Suprapubic skin (tissue), 4 donors: ENCODE measurements at regions not wholly inside any gene's neighbourhood (a gene's known extent, or its start where the extent isn't known, plus 50 kb on each side); places are given as distances from the start of the nearest gene placed in this dataset.

Experiments
- DNase-seq, 2 donors: peaks; one replicate each; pipeline ENCODE4 v3.0.0-alpha.2; 2019; ENCODE audit warnings: low spot score in 2 of 2
- H3K27ac ChIP-seq: fragments of 200-600 bp; sonication (generic); one replicate; pipeline ENCODE4 v1.5.1; 2019
- H3K27me3 ChIP-seq: fragments of 200-600 bp; sonication (generic); one replicate; pipeline ENCODE4 v1.5.1; 2019
- H3K36me3 ChIP-seq: fragments of 200-600 bp; sonication (generic); one replicate; pipeline ENCODE4 v1.5.1; 2019
- H3K4me1 ChIP-seq: fragments of 200-600 bp; sonication (generic); one replicate; pipeline ENCODE4 v1.5.1; 2019
- H3K4me3 ChIP-seq: fragments of 200-600 bp; sonication (generic); one replicate; pipeline ENCODE4 v1.5.1; 2019; ENCODE audit warnings: mild to moderate bottlenecking
- H3K9me3 ChIP-seq: fragments of 200-600 bp; sonication (generic); one replicate; pipeline ENCODE4 v1.5.1; 2019
- CTCF ChIP-seq, 2 donors: fragments of 200-600 bp in 1 of 2; fragments of 450-650 bp in 1 of 2; sonication (generic) in 1 of 2; IDR thresholded peaks; one replicate each; pipeline ENCODE4 v1.5.1; 2016 to 2019; ENCODE audit warnings: antibody characterized with exemption in 2 of 2, mild to moderate bottlenecking in 1 of 2, moderate library complexity in 1 of 2
- EP300 ChIP-seq: sonication (generic); formaldehyde crosslinking; IDR thresholded peaks from one replicate; pipeline ENCODE4 v1.6.1; 2017; ENCODE audit warnings: antibody characterized with exemption
- POLR2A ChIP-seq, 2 donors: fragments of 450-650 bp; IDR thresholded peaks; one replicate each; pipeline ENCODE4 v1.6.1; 2017; ENCODE audit warnings: antibody characterized with exemption in 2 of 2, mild to moderate bottlenecking in 2 of 2, moderate library complexity in 2 of 2
- POLR2AphosphoS5 ChIP-seq, 3 donors: sonication (generic); formaldehyde crosslinking; IDR thresholded peaks; one replicate each; pipeline ENCODE4 v1.6.1; 2017; ENCODE audit warnings: antibody characterized with exemption in 3 of 3
- WGBS: methylation state at CpG from one replicate; pipeline ENCODE4 v1.1.5; 2018; 5-methylcytosine and 5-hydroxymethylcytosine counted together

- no peak for DNase-seq
- H3K4me3 ChIP-seq: no peak overlapping the region
- TF ChIP-seq CTCF (IDR thresholded peaks at IDR 0.05): no peak
- TF ChIP-seq EP300: no peak
- no peak for TF ChIP-seq POLR2A (IDR thresholded peaks at IDR 0.05)
- no peak for TF ChIP-seq POLR2AphosphoS5 (IDR thresholded peaks at IDR 0.05)
- no peaks in the 10 kb centered on the region for H3K36me3 ChIP-seq
- H3K27me3 ChIP-seq: no peaks in the 10 kb centered on the region
- no peak overlapping the region for H3K27ac ChIP-seq
- no peaks in the 10 kb centered on the region for H3K9me3 ChIP-seq
- WGBS: 38% methylated on average over 8 of the region's 8 CpGs
- peaks cover 1% of the 10 kb centered on the region for H3K4me1 ChIP-seq
Observed at GRCh38 chr4:74654230-74654681, 140.1 kb downstream of the BTC start.

GRCh38 chr4:74656596-74656995, 137.7 kb downstream of the BTC start:
- WGBS: 88% methylated on average over 1 of the region's 1 CpG
- TF ChIP-seq EP300 (no peak), POLR2AphosphoS5 (IDR thresholded peaks at IDR 0.05) (no peak)

GRCh38 chr4:74658116-74658515, 136.2 kb downstream of the BTC start:
- H3K4me1 ChIP-seq: peaks cover 6% of the 10 kb centered on the region
- H3K27ac ChIP-seq: no peak overlapping the region
- no peaks in the 10 kb centered on the region for H3K9me3 ChIP-seq
- TF ChIP-seq EP300: no peak
- TF ChIP-seq POLR2A (IDR thresholded peaks at IDR 0.05): no peak
- no peak for TF ChIP-seq CTCF (IDR thresholded peaks at IDR 0.05)
- TF ChIP-seq POLR2AphosphoS5 (IDR thresholded peaks at IDR 0.05): no peak
- H3K27me3 ChIP-seq: no peaks in the 10 kb centered on the region
- H3K4me3 ChIP-seq: no peak overlapping the region
- H3K36me3 ChIP-seq: no peaks in the 10 kb centered on the region
- WGBS: 95% methylated on average over 1 of the region's 1 CpG
- DNase-seq: no peak

More at GRCh38 chr4:74656596-74656995, 137.7 kb downstream of the BTC start:
- H3K27me3 ChIP-seq: no peaks in the 10 kb centered on the region
- peaks cover 6% of the 10 kb centered on the region for H3K4me1 ChIP-seq
- H3K9me3 ChIP-seq: no peaks in the 10 kb centered on the region
- H3K27ac ChIP-seq: no peak overlapping the region
- no peak overlapping the region for H3K4me3 ChIP-seq
- no peaks in the 10 kb centered on the region for H3K36me3 ChIP-seq
- DNase-seq: no peak

- Histone ChIP-seq H3K27ac (no peak overlapping the region), H3K4me3 (no peak overlapping the region), H3K36me3 (no peaks in the 10 kb centered on the region), H3K9me3 (no peaks in the 10 kb centered on the region), H3K4me1 (peaks cover 6% of the 10 kb centered on the region), H3K27me3 (no peaks in the 10 kb centered on the region)
- 50% methylated on average over 3 of the region's 3 CpGs for whole genome bisulfite sequencing
- TF ChIP-seq CTCF (IDR thresholded peaks at IDR 0.05) (no peak), EP300 (no peak)
- no peak for DNase-seq
Observed at GRCh38 chr4:74659576-74660411, 134.5 kb downstream of the BTC start.

- H3K9me3 ChIP-seq: no peaks in the 10 kb centered on the region
Observed at GRCh38 chr4:74660866-74661265, 133.5 kb downstream of the BTC start.

More at GRCh38 chr4:74660866-74661265, 133.5 kb downstream of the BTC start:
- no peak for DNase-seq
- Histone ChIP-seq H3K4me3 (no peak overlapping the region), H3K36me3 (no peaks in the 10 kb centered on the region), H3K27me3 (no peaks in the 10 kb centered on the region), H3K27ac (no peak overlapping the region), H3K4me1 (peaks cover 6% of the 10 kb centered on the region)
- TF ChIP-seq EP300: no peak
- no peak for TF ChIP-seq POLR2AphosphoS5 (IDR thresholded peaks at IDR 0.05)
- TF ChIP-seq POLR2A (IDR thresholded peaks at IDR 0.05): no peak
- TF ChIP-seq CTCF (IDR thresholded peaks at IDR 0.05): no peak
- WGBS: 88% methylated on average over 2 of the region's 2 CpGs
